Right lobe of liver (tissue), 4 donors: ENCODE measurements at regions not wholly inside any gene's neighbourhood (a gene's known extent, or its start where the extent isn't known, plus 50 kb on each side); places are given as distances from the start of the nearest gene placed in this dataset.

ENCODE experiments used
- CTCF ChIP-seq, 4 donors: fragments of 200-600 bp in 3 of 4; fragments of 450-650 bp in 1 of 4; IDR thresholded peaks; one replicate each; pipeline versions ENCODE4 v1.5.1 to v1.8.0; 2016 to 2022; ENCODE audit warnings: antibody characterized with exemption in 4 of 4, mild to moderate bottlenecking in 2 of 4
- POLR2A ChIP-seq: fragments of 450-650 bp; IDR thresholded peaks from one replicate; pipeline ENCODE4 v1.6.1; 2017; ENCODE audit warnings: antibody characterized with exemption, mild to moderate bottlenecking
- donor health status: DM: no; HTN: no; CAD: no.
- donor health status: DM: no; HTN: no; CAD: no.
- donor health status: DM: no; HTN: yes; CAD: no.

GRCh38 chr11:98194611-98195010 is 826.1 kb upstream of the CNTN5 start:
- TF ChIP-seq POLR2A, result no peak
- TF ChIP-seq CTCF (IDR thresholded peaks at IDR 0.05), result no peak
